Left lung (tissue), 4 donors: ENCODE measurements at regions not wholly inside any gene's neighbourhood (a gene's known extent, or its start where the extent isn't known, plus 50 kb on each side); places are given as distances from the start of the nearest gene placed in this dataset.

Experiments
- ATAC-seq: fragments of 200-7000 bp; cut with Tn5 transposase; one replicate; pipeline ENCODE4 v1.9.1; 2020; ENCODE audit warnings: moderate library complexity
- DNase-seq, 4 donors: peaks; one replicate each; pipeline ENCODE4 v3.0.0-alpha.2; 2013 to 2020
- H3K27ac ChIP-seq, 2 donors: fragments of 200-600 bp; sonication (generic) in 1 of 2; one replicate each; pipeline versions ENCODE4 v1.5.0 to v1.8.0; 2020 to 2021
- H3K27me3 ChIP-seq, 2 donors: fragments of 200-600 bp; sonication (generic) in 1 of 2; one replicate each; pipeline versions ENCODE4 v1.5.0 to v1.8.0; 2020 to 2021
- H3K36me3 ChIP-seq, 2 donors: fragments of 200-600 bp; sonication (generic) in 1 of 2; one replicate each; pipeline versions ENCODE4 v1.5.0 to v1.8.0; 2020 to 2021
- H3K4me1 ChIP-seq, 2 donors: fragments of 200-600 bp; one replicate each; pipeline ENCODE4 v1.8.0; 2021
- H3K4me3 ChIP-seq, 2 donors: fragments of 200-600 bp; sonication (generic) in 1 of 2; one replicate each; pipeline versions ENCODE4 v1.5.0 to v1.8.0; 2020 to 2021; ENCODE audit warnings: mild to moderate bottlenecking in 1 of 2
- H3K9me3 ChIP-seq, 2 donors: fragments of 200-600 bp; sonication (generic) in 1 of 2; one replicate each; pipeline versions ENCODE4 v1.5.0 to v1.8.0; 2020 to 2021
- intact Hi-C, 2 donors: fragments of 100-400 bp; cut with DNase I; formaldehyde crosslinking; loops; one replicate each; pipeline versions ENCODE4 v1.11.2 to v1.14.2; 2022
- TF ChIP-seq, protein P1 (sequence below), 2 donors: fragments of 200-600 bp; sonication (generic) in 1 of 2; IDR thresholded peaks; one replicate each; pipeline versions ENCODE4 v1.5.0 to v1.8.0; 2021; ENCODE audit warnings: antibody characterized with exemption in 2 of 2
- donor health status: DM: no; HTN: yes; CAD: no.
- donor health status: DM: no; HTN: no; CAD: no.

- no peak overlapping the region for H3K27ac ChIP-seq
- H3K4me3 ChIP-seq: no peak overlapping the region
- TF ChIP-seq, protein P1, sequence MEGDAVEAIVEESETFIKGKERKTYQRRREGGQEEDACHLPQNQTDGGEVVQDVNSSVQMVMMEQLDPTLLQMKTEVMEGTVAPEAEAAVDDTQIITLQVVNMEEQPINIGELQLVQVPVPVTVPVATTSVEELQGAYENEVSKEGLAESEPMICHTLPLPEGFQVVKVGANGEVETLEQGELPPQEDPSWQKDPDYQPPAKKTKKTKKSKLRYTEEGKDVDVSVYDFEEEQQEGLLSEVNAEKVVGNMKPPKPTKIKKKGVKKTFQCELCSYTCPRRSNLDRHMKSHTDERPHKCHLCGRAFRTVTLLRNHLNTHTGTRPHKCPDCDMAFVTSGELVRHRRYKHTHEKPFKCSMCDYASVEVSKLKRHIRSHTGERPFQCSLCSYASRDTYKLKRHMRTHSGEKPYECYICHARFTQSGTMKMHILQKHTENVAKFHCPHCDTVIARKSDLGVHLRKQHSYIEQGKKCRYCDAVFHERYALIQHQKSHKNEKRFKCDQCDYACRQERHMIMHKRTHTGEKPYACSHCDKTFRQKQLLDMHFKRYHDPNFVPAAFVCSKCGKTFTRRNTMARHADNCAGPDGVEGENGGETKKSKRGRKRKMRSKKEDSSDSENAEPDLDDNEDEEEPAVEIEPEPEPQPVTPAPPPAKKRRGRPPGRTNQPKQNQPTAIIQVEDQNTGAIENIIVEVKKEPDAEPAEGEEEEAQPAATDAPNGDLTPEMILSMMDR (IDR thresholded peaks at IDR 0.05): no peak
- no peak for ATAC-seq
- peaks cover 0 to 21% of the 10 kb centered on the region in 2 donors for H3K9me3 ChIP-seq
- intact Hi-C loops: no loop called here
- H3K4me1 ChIP-seq: no peaks in the 10 kb centered on the region
- H3K27me3 ChIP-seq: peaks cover 0 to 16% of the 10 kb centered on the region in 2 donors
- DNase-seq: no peak
- H3K36me3 ChIP-seq: no peaks in the 10 kb centered on the region
These were observed 342.4 kb upstream of the AJAP1 start for GRCh38 chr1:4312024-4312423.

- TF ChIP-seq, protein P1 (IDR thresholded peaks at IDR 0.05): no peak
- no peak overlapping the region for H3K27ac ChIP-seq
- no peak overlapping the region for H3K4me3 ChIP-seq
- no peak for DNase-seq
- no peaks in the 10 kb centered on the region for H3K36me3 ChIP-seq
- intact Hi-C loops: no loop called here
- ATAC-seq: no peak
- peaks cover 0 to 18% of the 10 kb centered on the region in 2 donors for H3K9me3 ChIP-seq
- peaks cover 0 to 20% of the 10 kb centered on the region in 2 donors for H3K27me3 ChIP-seq
- H3K4me1 ChIP-seq: no peaks in the 10 kb centered on the region
These were observed 339.2 kb upstream of the AJAP1 start for GRCh38 chr1:4315202-4315601.

- peaks cover 0 to 21% of the 10 kb centered on the region in 2 donors for H3K27me3 ChIP-seq
- H3K4me3 ChIP-seq: no peak overlapping the region
- no peaks in the 10 kb centered on the region for H3K36me3 ChIP-seq
- peaks cover 0 to 15% of the 10 kb centered on the region in 2 donors for H3K9me3 ChIP-seq
- TF ChIP-seq, protein P1 (IDR thresholded peaks at IDR 0.05): no peak
- intact Hi-C loops: no loop called here
- H3K4me1 ChIP-seq: no peaks in the 10 kb centered on the region
- H3K27ac ChIP-seq: no peak overlapping the region
- DNase-seq: no peak
- no peak for ATAC-seq
These were observed 337.2 kb upstream of the AJAP1 start for GRCh38 chr1:4317207-4317606.

DNA sequence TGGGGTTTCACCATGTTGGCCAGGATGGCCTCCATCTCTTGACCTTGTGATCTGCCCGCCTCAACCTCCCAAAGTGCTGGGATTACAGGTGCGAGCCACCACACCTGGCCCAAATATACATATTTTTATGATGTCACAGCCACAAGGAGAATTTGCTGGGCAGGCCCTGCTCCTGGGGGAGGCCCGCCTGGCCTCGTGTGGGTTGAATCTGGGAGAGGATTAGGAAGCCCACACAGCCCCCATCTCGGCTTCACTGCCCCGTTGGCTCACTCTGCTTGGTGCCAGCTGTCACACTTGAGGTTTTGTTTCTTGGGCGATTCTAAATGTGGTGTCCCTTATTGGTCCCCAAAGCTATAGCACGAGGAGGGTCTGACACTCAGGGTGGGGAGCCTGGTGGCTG is 335.7 kb upstream of the AJAP1 start:
- Histone ChIP-seq H3K9me3 (peaks cover 0 to 11% of the 10 kb centered on the region in 2 donors), H3K4me3 (no peak overlapping the region), H3K36me3 (no peaks in the 10 kb centered on the region), H3K27me3 (peaks cover 0 to 21% of the 10 kb centered on the region in 2 donors), H3K27ac (no peak overlapping the region), H3K4me1 (no peaks in the 10 kb centered on the region)
- intact Hi-C loops: no loop called here
- DNase-seq (no peak), ATAC-seq (no peak)
- TF ChIP-seq, protein P1 (IDR thresholded peaks at IDR 0.05): no peak

DNA sequence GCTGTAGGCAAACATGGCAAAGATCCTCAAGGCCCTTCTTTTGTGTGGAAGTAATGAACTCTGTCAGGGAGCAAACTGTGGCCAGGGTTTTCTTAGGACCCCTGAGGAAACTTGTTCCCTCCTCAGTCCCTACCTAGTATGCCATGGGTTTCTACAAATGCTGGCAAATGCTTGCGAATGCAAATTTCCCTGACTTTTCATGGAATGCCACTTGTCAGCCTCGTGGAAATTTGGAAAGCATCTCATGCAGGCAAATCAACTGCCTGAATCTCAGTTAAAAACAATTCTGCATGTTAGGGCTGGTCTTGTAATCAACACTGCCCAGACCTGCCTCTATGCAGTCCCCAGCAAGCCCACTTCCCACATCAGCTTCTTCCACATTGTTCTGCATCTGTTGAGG is 334.9 kb upstream of the AJAP1 start:
- Histone ChIP-seq H3K36me3 (no peaks in the 10 kb centered on the region), H3K4me1 (no peaks in the 10 kb centered on the region), H3K27me3 (peaks cover 0 to 27% of the 10 kb centered on the region in 2 donors), H3K4me3 (no peak overlapping the region), H3K27ac (no peak overlapping the region), H3K9me3 (peaks cover 0 to 3% of the 10 kb centered on the region in 2 donors)
- DNase-seq (no peak), ATAC-seq (no peak)
- TF ChIP-seq, protein P1 (IDR thresholded peaks at IDR 0.05): no peak
- intact Hi-C loops: no loop called here
